ENCODE measurements at regions not wholly inside any gene's neighbourhood (a gene's known extent, or its start where the extent isn't known, plus 50 kb on each side); places are given as distances from the start of the nearest gene placed in this dataset.
"Not testable (repeated sequence)": the region's sequence is repeated elsewhere in the genome, so short reads cannot be mapped to it uniquely, and the experiment has no call there.

- Histone ChIP-seq H3K27me3 (no peaks in the 10 kb centered on the region), H3K27ac (no peak overlapping the region), H3K9me3 (peaks cover 0 to 7% (median 3%) of the 10 kb centered on the region in 4 donors), H3K4me3 (no peak overlapping the region), H3K4me1 (no peaks in the 10 kb centered on the region), H3K36me3 (no peaks in the 10 kb centered on the region)
- WGBS, 2 donors, result 74 to 76% methylated on average over 3 of the region's 3 CpGs
- ATAC-seq (ENCODE audit: low FRiP score in 2 of 2) (no peak), DNase-seq (no peak)
- TF ChIP-seq POLR2A (IDR thresholded peaks at IDR 0.05) (no peak), POLR2AphosphoS5 (IDR thresholded peaks at IDR 0.05) (no peak), CTCF (IDR thresholded peaks at IDR 0.05) (no peak), EP300 (IDR thresholded peaks at IDR 0.05) (no peak)
Measured at GRCh38 chr1:68828013-68828412, 331.1 kb upstream of the DEPDC1 start.

- Histone ChIP-seq H3K9me3 (peaks cover 0 to 7% (median 3%) of the 10 kb centered on the region in 4 donors), H3K4me3 (no peak overlapping the region), H3K27ac (no peak overlapping the region), H3K36me3 (no peaks in the 10 kb centered on the region), H3K4me1 (no peaks in the 10 kb centered on the region), H3K27me3 (no peaks in the 10 kb centered on the region)
- ATAC-seq (ENCODE audit: low FRiP score in 2 of 2), result no peak
- WGBS, 2 donors, result 0% methylated on average over 1 of the region's 1 CpG
- no peak for TF ChIP-seq EP300 (IDR thresholded peaks at IDR 0.05)
- no peak for TF ChIP-seq POLR2AphosphoS5 (IDR thresholded peaks at IDR 0.05)
- TF ChIP-seq CTCF (IDR thresholded peaks at IDR 0.05), result no peak
- DNase-seq, result no peak
Measured at GRCh38 chr1:68831281-68831680, 334.4 kb upstream of the DEPDC1 start.

GRCh38 chr1:68848017-68848416 is 351.1 kb upstream of the DEPDC1 start:
- Histone ChIP-seq H3K27ac (no peak overlapping the region), H3K4me3 (no peak overlapping the region), H3K36me3 (no peaks in the 10 kb centered on the region), H3K27me3 (no peaks in the 10 kb centered on the region), H3K4me1 (no peaks in the 10 kb centered on the region), H3K9me3 (no peaks in the 10 kb centered on the region)
- ATAC-seq (ENCODE audit: low FRiP score in 2 of 2), result no peak
- DNase-seq, result no peak
- TF ChIP-seq EP300 (IDR thresholded peaks at IDR 0.05), result no peak
- no peak for TF ChIP-seq CTCF (IDR thresholded peaks at IDR 0.05)
- TF ChIP-seq POLR2AphosphoS5 (IDR thresholded peaks at IDR 0.05), result no peak
- TF ChIP-seq POLR2A (IDR thresholded peaks at IDR 0.05), result no peak
- WGBS, 2 donors, result 87 to 90% methylated on average over 3 of the region's 3 CpGs

GRCh38 chr1:68868606-68869005 is 371.7 kb upstream of the DEPDC1 start:
- Histone ChIP-seq H3K27me3 (no peaks in the 10 kb centered on the region), H3K4me1 (no peaks in the 10 kb centered on the region), H3K27ac (no peak overlapping the region), H3K9me3 (no peaks in the 10 kb centered on the region), H3K36me3 (no peaks in the 10 kb centered on the region), H3K4me3 (no peak overlapping the region)
- 73 to 83% methylated on average over 2 of the region's 2 CpGs for WGBS, 2 donors
- no peak for ATAC-seq (ENCODE audit: low FRiP score in 2 of 2)
- TF ChIP-seq EP300 (IDR thresholded peaks at IDR 0.05) (no peak), CTCF (IDR thresholded peaks at IDR 0.05) (no peak), POLR2AphosphoS5 (IDR thresholded peaks at IDR 0.05) (no peak), POLR2A (IDR thresholded peaks at IDR 0.05) (no peak)
- DNase-seq, result no peak

- Histone ChIP-seq H3K27ac (no peak overlapping the region), H3K36me3 (no peaks in the 10 kb centered on the region), H3K9me3 (no peaks in the 10 kb centered on the region), H3K4me3 (no peak overlapping the region), H3K27me3 (no peaks in the 10 kb centered on the region), H3K4me1 (no peaks in the 10 kb centered on the region)
- no peak for TF ChIP-seq CTCF (IDR thresholded peaks at IDR 0.05)
- no peak for TF ChIP-seq POLR2AphosphoS5 (IDR thresholded peaks at IDR 0.05)
- no peak for TF ChIP-seq EP300 (IDR thresholded peaks at IDR 0.05)
- TF ChIP-seq POLR2A (IDR thresholded peaks at IDR 0.05), result no peak
- 78 to 83% methylated on average over 2 of the region's 2 CpGs for WGBS, 2 donors
- DNase-seq, result no peak
- no peak for ATAC-seq (ENCODE audit: low FRiP score in 2 of 2)
Measured at GRCh38 chr1:68873144-68873543, 376.3 kb upstream of the DEPDC1 start.

- not testable (repeated sequence) for H3K27ac ChIP-seq; H3K4me3 ChIP-seq; H3K36me3 ChIP-seq; H3K4me1 ChIP-seq; ATAC-seq (ENCODE audit: low FRiP score in 2 of 2); H3K27me3 ChIP-seq; H3K9me3 ChIP-seq
- WGBS, 2 donors, result 82 to 91% methylated on average over 27 to 29 of the region's 29 CpGs
- peak in 1 of 2 donors; percentile 21 for DNase-seq
Measured at GRCh38 chr1:68881330-68882194, 384.7 kb upstream of the DEPDC1 start.
